GM10248 (cell line): ENCODE measurements at regions not wholly inside any gene's neighbourhood (a gene's known extent, or its start where the extent isn't known, plus 50 kb on each side); places are given as distances from the start of the nearest gene placed in this dataset.

Experiments
- CTCF ChIA-PET: fragments of 300-600 bp; sonication (Branson Sonifier 250); formaldehyde crosslinking; extraction: SDS; loops from one replicate; lab custom pipeline; 2021; ENCODE audit warnings: antibody characterized with exemption; lab: Yijun Ruan, JAX
- POLR2A ChIA-PET: fragments of 350-650 bp; sonication (Branson Sonifier 250); formaldehyde crosslinking; extraction: SDS; loops from one replicate; lab custom pipeline; 2020; ENCODE audit warnings: antibody characterized with exemption; lab: Yijun Ruan, JAX
- DNase-seq: peaks from one replicate; pipeline ENCODE4 v3.0.0; 2012; ENCODE audit errors: extremely low spot score
- CTCF ChIP-seq: IDR thresholded peaks from 2 replicates; pipeline ENCODE4 v1.5.1; 2012; ENCODE audit warnings: mild to moderate bottlenecking, low read depth; ENCODE audit errors: extremely low read depth, missing control alignments, control extremely low read depth

DNA sequence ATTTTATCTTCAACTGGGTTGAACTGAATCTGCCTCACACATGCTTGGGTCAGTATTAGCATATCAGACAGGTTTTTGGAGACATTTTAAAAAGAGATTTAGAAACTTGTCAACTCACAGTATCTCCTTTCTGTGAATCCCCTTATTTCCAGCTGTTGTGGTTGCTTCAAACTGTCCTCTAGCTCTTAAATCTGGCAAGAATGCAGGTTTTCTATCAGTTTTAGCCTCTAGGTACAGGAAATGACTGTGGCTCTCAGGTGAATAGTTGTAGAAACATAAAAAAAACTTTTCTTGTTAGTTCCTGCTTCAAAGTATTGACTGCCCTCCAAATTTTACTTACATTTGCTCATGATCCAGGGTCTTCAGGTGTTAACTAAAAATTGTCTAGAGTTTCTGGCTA is 495.7 kb upstream of the TMPRSS15 start:
- DNase-seq, result no peak
- ChIA-PET CTCF (interaction anchor here (0.8 kb wide), 1 partner anchor 15 kb away, joined by 3 read pairs; no protein-coding TSS in a partner anchor), POLR2A (no interaction called here)
- no peak for TF ChIP-seq CTCF

- TF ChIP-seq CTCF, result no peak
- no peak for DNase-seq
- ChIA-PET POLR2A (no interaction called here), CTCF (no interaction called here)
These were observed 499.1 kb upstream of the TMPRSS15 start for GRCh38 chr21:18902660-18903059.

DNA sequence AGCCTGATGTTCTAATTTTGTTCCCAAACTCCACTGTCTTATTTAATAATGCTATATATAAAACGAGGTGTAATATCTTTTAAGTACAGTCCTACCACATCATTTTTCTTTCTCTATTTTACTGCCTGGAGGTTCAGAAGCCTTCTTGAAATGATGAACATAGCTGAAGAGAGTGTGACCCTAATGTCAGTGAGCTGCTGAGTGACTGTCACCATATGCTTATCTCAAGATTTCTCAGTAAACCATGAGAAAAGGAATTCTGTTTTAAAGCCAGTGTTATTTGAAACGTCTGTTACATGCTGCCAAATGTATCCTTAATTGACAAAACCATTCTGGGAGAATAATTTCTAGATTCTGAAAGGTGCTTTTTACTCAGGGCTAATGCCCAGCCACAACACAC is 503.5 kb upstream of the TMPRSS15 start:
- TF ChIP-seq CTCF, result no peak
- no peak for DNase-seq
- ChIA-PET POLR2A (no interaction called here), CTCF (no interaction called here)

DNA sequence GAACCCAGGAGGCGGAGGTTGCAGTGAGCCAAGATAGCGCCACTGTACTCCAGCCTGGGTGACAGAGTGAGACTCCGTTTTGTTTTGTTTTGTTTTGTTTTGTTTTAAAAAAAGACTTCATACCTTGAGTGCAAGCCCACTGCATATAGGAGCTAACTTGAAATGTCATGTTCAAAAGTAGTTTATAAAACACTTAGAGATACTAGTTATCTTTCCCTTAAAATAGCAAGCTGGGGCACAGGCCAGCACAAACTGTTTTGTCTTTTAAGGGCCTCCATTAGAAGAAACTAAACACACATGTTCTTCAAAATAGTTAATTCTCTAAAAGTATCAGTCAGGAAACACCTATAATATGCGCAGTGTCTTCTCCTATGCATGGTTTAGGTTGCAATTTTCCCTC is 505.1 kb upstream of the TMPRSS15 start:
- no peak for DNase-seq
- ChIA-PET POLR2A (no interaction called here), CTCF (no interaction called here)
- TF ChIP-seq CTCF, result no peak

DNA sequence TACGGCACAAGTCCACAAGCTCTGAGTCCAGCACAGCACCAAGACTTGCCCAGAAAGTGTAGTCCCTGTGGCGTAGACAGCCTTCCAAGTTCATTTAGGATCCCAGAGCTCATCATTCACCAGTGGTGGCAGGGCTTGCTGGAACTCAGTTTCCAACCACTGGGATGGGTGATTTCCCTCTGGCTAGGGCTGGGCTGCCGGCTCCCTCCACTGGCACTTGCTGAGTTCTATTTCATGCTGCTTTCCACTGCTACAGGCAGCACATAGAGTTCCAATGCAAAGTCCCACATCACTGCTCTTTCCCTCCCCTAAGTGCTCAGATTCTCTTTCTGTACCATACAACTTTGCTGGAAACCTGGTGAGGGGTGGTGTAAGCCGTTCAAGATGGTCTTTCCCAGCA is 510.3 kb upstream of the TMPRSS15 start:
- ChIA-PET POLR2A (no interaction called here), CTCF (interaction anchor here (0.7 to 1.5 kb wide), 2 partner anchors 15 to 30 kb away, joined by 3 read pairs; no protein-coding TSS in a partner anchor)
- no peak for TF ChIP-seq CTCF
- DNase-seq, result no peak

GRCh38 chr21:18914570-18914969 is 511.0 kb upstream of the TMPRSS15 start:
- TF ChIP-seq CTCF, result no peak
- no peak for DNase-seq
- CTCF ChIA-PET, result interaction anchor here (0.7 kb wide), 1 partner anchor 15 kb away, joined by 3 read pairs; no protein-coding TSS in a partner anchor
- POLR2A ChIA-PET, result no interaction called here

DNA sequence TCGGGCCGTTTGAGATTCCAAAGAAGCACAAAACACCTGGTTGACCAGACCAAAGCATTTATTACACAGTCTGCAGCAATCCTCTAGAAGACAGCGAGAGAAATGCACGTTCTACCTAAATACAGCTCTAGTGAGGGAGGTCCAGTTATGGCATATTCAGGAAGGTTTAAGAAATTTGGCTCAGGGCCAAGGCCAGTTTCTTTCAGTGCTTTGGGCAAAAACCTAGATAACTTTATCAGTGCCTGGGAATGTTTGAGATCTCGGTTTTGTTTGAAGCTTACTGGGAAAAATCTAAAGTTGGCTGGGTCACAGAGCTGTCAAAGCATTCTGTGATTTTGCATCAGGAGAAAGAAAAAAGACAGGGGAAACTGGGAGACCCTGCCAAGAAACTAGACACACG is 514.0 kb upstream of the TMPRSS15 start:
- no peak for DNase-seq
- CTCF ChIA-PET, result no interaction called here
- no peak for TF ChIP-seq CTCF
- POLR2A ChIA-PET, result no interaction called here
